H9 (cell line): ENCODE measurements at regions not wholly inside any gene's neighbourhood (a gene's known extent, or its start where the extent isn't known, plus 50 kb on each side); places are given as distances from the start of the nearest gene placed in this dataset.

Source experiments
- DNase-seq: peaks from one replicate; pipeline ENCODE4 v3.0.0-alpha.2; 2017
- H2AFZ ChIP-seq: one replicate; pipeline ENCODE4 v1.6.1; 2013; ENCODE audit warnings: mild to moderate bottlenecking, low read length, control low read depth, moderate library complexity
- H2AK5ac ChIP-seq: 2 replicates; pipeline ENCODE4 v1.6.1; 2013; ENCODE audit warnings: low read length, control low read depth, mixed read lengths; ENCODE audit not compliant: insufficient read length
- H2BK120ac ChIP-seq: one replicate; pipeline ENCODE4 v1.6.1; 2013; ENCODE audit warnings: low read depth, mild to moderate bottlenecking, low read length, control low read depth, inconsistent platforms; ENCODE audit not compliant: poor library complexity, severe bottlenecking
- H2BK12ac ChIP-seq: 2 replicates; pipeline ENCODE4 v1.6.1; 2013; ENCODE audit warnings: low read length, control low read depth, mixed read lengths, low read depth; ENCODE audit not compliant: insufficient read length
- H2BK15ac ChIP-seq: 2 replicates; pipeline ENCODE4 v1.6.1; 2013; ENCODE audit warnings: low read depth, low read length, control low read depth
- H2BK20ac ChIP-seq: one replicate; pipeline ENCODE4 v1.6.1; 2013; ENCODE audit warnings: low read depth, mild to moderate bottlenecking, low read length, control low read depth, inconsistent platforms; ENCODE audit not compliant: poor library complexity, severe bottlenecking
- H2BK5ac ChIP-seq: 2 replicates; pipeline ENCODE4 v1.6.1; 2013; ENCODE audit warnings: low read length, control low read depth, mixed read lengths; ENCODE audit not compliant: insufficient read length
- H3K14ac ChIP-seq: 2 replicates; pipeline ENCODE4 v1.6.1; 2013; ENCODE audit warnings: low read length, control low read depth; ENCODE audit not compliant: insufficient read depth
- H3K18ac ChIP-seq: 2 replicates; pipeline ENCODE4 v1.6.1; 2013; ENCODE audit warnings: low read depth, mild to moderate bottlenecking, mixed read lengths, low read length, control low read depth; ENCODE audit not compliant: insufficient read length
- H3K23ac ChIP-seq: 2 replicates; pipeline ENCODE4 v1.6.1; 2013; ENCODE audit warnings: low read length, control low read depth, mixed read lengths, low read depth; ENCODE audit not compliant: insufficient read length
- H3K23me2 ChIP-seq: 2 replicates; pipeline ENCODE4 v1.6.1; 2013; ENCODE audit warnings: low read depth, mild to moderate bottlenecking, mixed read lengths, low read length, control low read depth; ENCODE audit not compliant: insufficient read length, poor library complexity, severe bottlenecking
- H3K27ac ChIP-seq: 2 replicates; pipeline ENCODE4 v1.5.1; 2013; ENCODE audit warnings: low read length, control low read depth, mixed read lengths, low read depth; ENCODE audit not compliant: insufficient read length
- H3K27me3 ChIP-seq: 2 replicates; pipeline ENCODE4 v1.6.1; 2013; ENCODE audit warnings: low read length, control low read depth, inconsistent platforms; ENCODE audit not compliant: insufficient read depth
- H3K4ac ChIP-seq: 2 replicates; pipeline ENCODE4 v1.6.1; 2013; ENCODE audit warnings: low read depth, mild to moderate bottlenecking, control low read depth, inconsistent platforms, low read length, moderate library complexity
- H3K4me1 ChIP-seq: 2 replicates; pipeline ENCODE4 v1.6.1; 2013; ENCODE audit warnings: low read length, control low read depth, inconsistent platforms; ENCODE audit not compliant: insufficient read depth
- H3K4me2 ChIP-seq: 2 replicates; pipeline ENCODE4 v1.6.1; 2013; ENCODE audit warnings: low read length, control low read depth, mixed read lengths; ENCODE audit not compliant: insufficient read length, insufficient read depth
- H3K56ac ChIP-seq: 2 replicates; pipeline ENCODE4 v1.6.1; 2013; ENCODE audit warnings: low read depth, mild to moderate bottlenecking, mixed read lengths, low read length, control low read depth; ENCODE audit not compliant: insufficient read length
- H3K79me1 ChIP-seq: 2 replicates; pipeline ENCODE4 v1.6.1; 2013; ENCODE audit warnings: low read depth, mild to moderate bottlenecking, moderate library complexity, low read length, control low read depth, inconsistent platforms; ENCODE audit not compliant: insufficient read depth, poor library complexity, severe bottlenecking
- H3K79me2 ChIP-seq: 2 replicates; pipeline ENCODE4 v1.6.1; 2013; ENCODE audit warnings: low read length, control low read depth, inconsistent platforms; ENCODE audit not compliant: insufficient read depth
- H3K9ac ChIP-seq: 2 replicates; pipeline ENCODE4 v1.6.1; 2013; ENCODE audit warnings: low read length, control low read depth, mixed read lengths; ENCODE audit not compliant: insufficient read length; ENCODE audit errors: extremely low read depth
- H3K9me3 ChIP-seq: one replicate; pipeline ENCODE4 v1.6.1; 2013; ENCODE audit warnings: low read depth, low read length, inconsistent platforms; ENCODE audit not compliant: control insufficient read depth
- H3T11ph ChIP-seq: one replicate; pipeline ENCODE4 v1.6.1; 2013; ENCODE audit warnings: mild to moderate bottlenecking, low read length, control low read depth, inconsistent platforms
- H4K20me1 ChIP-seq: one replicate; pipeline ENCODE4 v1.6.1; 2013; ENCODE audit not compliant: control insufficient read depth, insufficient read length, insufficient read depth
- H4K5ac ChIP-seq: 2 replicates; pipeline ENCODE4 v1.6.1; 2013; ENCODE audit warnings: low read depth, mild to moderate bottlenecking, mixed read lengths, low read length, control low read depth; ENCODE audit not compliant: insufficient read length
- H4K8ac ChIP-seq: replicated peaks from 2 replicates; pipeline ENCODE4 v1.6.1; 2013; ENCODE audit warnings: low read length, control low read depth, mixed read lengths, low read depth; ENCODE audit not compliant: insufficient read length
- H4K91ac ChIP-seq: 2 replicates; pipeline ENCODE4 v1.6.1; 2013; ENCODE audit warnings: low read depth, mild to moderate bottlenecking, moderate library complexity, mixed read lengths, low read length, control low read depth; ENCODE audit not compliant: insufficient read length
- H3K27ac Mint-ChIP-seq, 3 experiments: 2 replicates in 2 of 3; 3 replicates in 1 of 3; pipeline ENCODE4 v1.8.0; 2020 to 2021; ENCODE audit warnings: mixed read lengths in 3 of 3, mild to moderate bottlenecking in 1 of 3, moderate library complexity in 1 of 3
- H3K27me3 Mint-ChIP-seq: 2 replicates; pipeline ENCODE4 v1.8.0; 2021; ENCODE audit warnings: low read depth, mild to moderate bottlenecking, moderate library complexity, mixed read lengths
- H3K36me3 Mint-ChIP-seq, 3 experiments: 2 replicates in 2 of 3; 3 replicates in 1 of 3; pipeline ENCODE4 v1.8.0; 2020 to 2021; ENCODE audit warnings: low read depth in 3 of 3, mixed read lengths in 3 of 3; ENCODE audit not compliant: insufficient read depth in 1 of 3
- H3K4me1 Mint-ChIP-seq, 2 experiments: 2 replicates each; pipeline ENCODE4 v1.8.0; 2020; ENCODE audit warnings: mixed read lengths in 2 of 2
- H3K4me3 Mint-ChIP-seq, 2 experiments: 2 replicates in 1 of 2; 3 replicates in 1 of 2; pipeline ENCODE4 v1.8.0; 2020 to 2021; ENCODE audit warnings: mild to moderate bottlenecking in 2 of 2, mixed read lengths in 2 of 2, moderate library complexity in 1 of 2
- H3K9me3 Mint-ChIP-seq, 2 experiments: 2 replicates in 1 of 2; 3 replicates in 1 of 2; pipeline ENCODE4 v1.8.0; 2020; ENCODE audit warnings: mild to moderate bottlenecking in 2 of 2, mixed read lengths in 2 of 2, moderate library complexity in 1 of 2
- TF ChIP-seq, protein P1 (sequence below): fragments of 200-600 bp; sonication (generic); conservative IDR thresholded peaks from 3 replicates; pipeline ENCODE4 v1.8.0; 2021; ENCODE audit warnings: antibody characterized with exemption, mild to moderate bottlenecking

- H2BK15ac ChIP-seq = no peak overlapping the region
- no peak overlapping the region for H4K5ac ChIP-seq
- no peak overlapping the region for H4K8ac ChIP-seq
- no peak overlapping the region for H4K91ac ChIP-seq
- H3K79me1 ChIP-seq = no peaks in the 10 kb centered on the region
- no peak overlapping the region for H2BK12ac ChIP-seq
- H3K18ac ChIP-seq = no peak overlapping the region
- H3K27ac Mint-ChIP-seq = no peak overlapping the region
- H3K27me3 ChIP-seq = no peaks in the 10 kb centered on the region
- H2BK5ac ChIP-seq = no peak overlapping the region
- no peak overlapping the region for H2BK120ac ChIP-seq
- H3K9ac ChIP-seq = no peak overlapping the region
- no peak overlapping the region for H3K14ac ChIP-seq
- no peak overlapping the region for H2AK5ac ChIP-seq
- no peaks in the 10 kb centered on the region for H3K27me3 Mint-ChIP-seq
- H2BK20ac ChIP-seq = no peak overlapping the region
- H2AFZ ChIP-seq = no peak overlapping the region
- H3K4me1 ChIP-seq = no peaks in the 10 kb centered on the region
- no peak overlapping the region for H3K4me3 Mint-ChIP-seq
- no peaks in the 10 kb centered on the region for H4K20me1 ChIP-seq
- H3K9me3 ChIP-seq = no peaks in the 10 kb centered on the region
- H3K23me2 ChIP-seq = no peaks in the 10 kb centered on the region
- H3K4me1 Mint-ChIP-seq = peaks cover 12 to 15% of the 10 kb centered on the region in 2 experiments
- no peak overlapping the region for H3K56ac ChIP-seq
- TF ChIP-seq, protein P1, sequence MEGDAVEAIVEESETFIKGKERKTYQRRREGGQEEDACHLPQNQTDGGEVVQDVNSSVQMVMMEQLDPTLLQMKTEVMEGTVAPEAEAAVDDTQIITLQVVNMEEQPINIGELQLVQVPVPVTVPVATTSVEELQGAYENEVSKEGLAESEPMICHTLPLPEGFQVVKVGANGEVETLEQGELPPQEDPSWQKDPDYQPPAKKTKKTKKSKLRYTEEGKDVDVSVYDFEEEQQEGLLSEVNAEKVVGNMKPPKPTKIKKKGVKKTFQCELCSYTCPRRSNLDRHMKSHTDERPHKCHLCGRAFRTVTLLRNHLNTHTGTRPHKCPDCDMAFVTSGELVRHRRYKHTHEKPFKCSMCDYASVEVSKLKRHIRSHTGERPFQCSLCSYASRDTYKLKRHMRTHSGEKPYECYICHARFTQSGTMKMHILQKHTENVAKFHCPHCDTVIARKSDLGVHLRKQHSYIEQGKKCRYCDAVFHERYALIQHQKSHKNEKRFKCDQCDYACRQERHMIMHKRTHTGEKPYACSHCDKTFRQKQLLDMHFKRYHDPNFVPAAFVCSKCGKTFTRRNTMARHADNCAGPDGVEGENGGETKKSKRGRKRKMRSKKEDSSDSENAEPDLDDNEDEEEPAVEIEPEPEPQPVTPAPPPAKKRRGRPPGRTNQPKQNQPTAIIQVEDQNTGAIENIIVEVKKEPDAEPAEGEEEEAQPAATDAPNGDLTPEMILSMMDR = no peak
- H3K36me3 Mint-ChIP-seq = no peaks in the 10 kb centered on the region
- no peaks in the 10 kb centered on the region; a peak in 1 of 5 replicates for H3K9me3 Mint-ChIP-seq
- H3T11ph ChIP-seq = no peak overlapping the region
- no peak overlapping the region for H3K23ac ChIP-seq
- H3K4ac ChIP-seq = no peak overlapping the region
- H3K79me2 ChIP-seq = no peaks in the 10 kb centered on the region
- H3K4me2 ChIP-seq = no peak overlapping the region
- H3K27ac ChIP-seq = no peak overlapping the region
- DNase-seq = no peak
Measured at GRCh38 chrX:109931677-109932076, 71.2 kb upstream of the TMEM164 start.
